Neural progenitor cell (in vitro differentiated cells): ENCODE measurements at regions not wholly inside any gene's neighbourhood (a gene's known extent, or its start where the extent isn't known, plus 50 kb on each side); places are given as distances from the start of the nearest gene placed in this dataset.

Experiments used
- DNase-seq: peaks from one replicate; pipeline ENCODE4 v3.0.0-alpha.2; 2016; ENCODE audit warnings: low spot score
- H2AFZ ChIP-seq: fragments of 200-600 bp; sonication (generic); replicated peaks from 2 replicates; pipeline ENCODE4 v1.6.1; 2016; ENCODE audit warnings: antibody characterized with exemption
- H3F3A ChIP-seq: fragments of 200-600 bp; sonication (generic); 2 replicates; pipeline ENCODE4 v1.6.1; 2016; ENCODE audit warnings: antibody characterized with exemption, low read depth
- H3K27ac ChIP-seq: fragments of 200-600 bp; sonication (generic); 2 replicates; pipeline ENCODE4 v1.5.1; 2016; ENCODE audit warnings: mild to moderate bottlenecking
- H3K27me3 ChIP-seq: fragments of 200-600 bp; sonication (generic); 2 replicates; pipeline ENCODE4 v1.6.1; 2016; ENCODE audit warnings: mild to moderate bottlenecking, moderate library complexity
- H3K36me3 ChIP-seq: fragments of 200-600 bp; sonication (generic); 2 replicates; pipeline ENCODE4 v1.5.1; 2016
- H3K4me1 ChIP-seq: fragments of 200-600 bp; sonication (generic); 2 replicates; pipeline ENCODE4 v1.6.1; 2016; ENCODE audit warnings: mixed run types
- H3K4me2 ChIP-seq: fragments of 200-600 bp; sonication (generic); 2 replicates; pipeline ENCODE4 v1.6.1; 2016
- H3K4me3 ChIP-seq: fragments of 200-600 bp; sonication (generic); 2 replicates; pipeline ENCODE4 v1.5.1; 2016
- H3K79me2 ChIP-seq: fragments of 200-600 bp; sonication (generic); 2 replicates; pipeline ENCODE4 v1.6.1; 2016; ENCODE audit warnings: low read depth
- H3K9ac ChIP-seq: fragments of 200-600 bp; sonication (generic); 2 replicates; pipeline ENCODE4 v1.6.1; 2016
- H3K9me3 ChIP-seq: fragments of 200-600 bp; sonication (generic); 2 replicates; pipeline ENCODE4 v1.5.1; 2016; ENCODE audit warnings: low read depth
- H4K20me1 ChIP-seq: fragments of 200-600 bp; sonication (generic); 2 replicates; pipeline ENCODE4 v1.6.1; 2016; ENCODE audit warnings: low read depth
- H3K27ac Mint-ChIP-seq: 3 replicates; pipeline ENCODE4 v1.8.0; 2021; ENCODE audit warnings: mixed read lengths
- H3K27me3 Mint-ChIP-seq: 2 replicates; pipeline ENCODE4 v1.8.0; 2022; ENCODE audit warnings: low read depth, mild to moderate bottlenecking, inconsistent platforms, moderate library complexity, mixed read lengths; ENCODE audit not compliant: insufficient read depth
- H3K36me3 Mint-ChIP-seq: 3 replicates; pipeline ENCODE4 v1.8.0; 2021; ENCODE audit warnings: mixed read lengths
- H3K4me1 Mint-ChIP-seq: 3 replicates; pipeline ENCODE4 v1.8.0; 2021; ENCODE audit warnings: mixed read lengths
- H3K4me3 Mint-ChIP-seq: 3 replicates; pipeline ENCODE4 v1.8.0; 2021; ENCODE audit warnings: mild to moderate bottlenecking, moderate library complexity, mixed read lengths
- H3K9me3 Mint-ChIP-seq: 3 replicates; pipeline ENCODE4 v1.8.0; 2020; ENCODE audit warnings: mixed read lengths
- CTCF ChIP-seq: fragments of 200-600 bp; sonication (generic); IDR thresholded peaks from 2 replicates; pipeline ENCODE4 v1.5.1; 2017; ENCODE audit warnings: antibody characterized with exemption, mild to moderate bottlenecking
- EZH2 ChIP-seq: fragments of 200-600 bp; sonication (generic); IDR thresholded peaks from 2 replicates; pipeline ENCODE4 v1.6.1; 2017; ENCODE audit warnings: antibody characterized with exemption, mild to moderate bottlenecking, moderate library complexity
- EZH2phosphoT487 ChIP-seq: fragments of 200-600 bp; sonication (generic); IDR thresholded peaks from 2 replicates; pipeline ENCODE4 v1.6.1; 2017; ENCODE audit warnings: antibody characterized with exemption

- Histone ChIP-seq H4K20me1 (no peaks in the 10 kb centered on the region), H3K9me3 (no peaks in the 10 kb centered on the region), H3K27me3 (no peaks in the 10 kb centered on the region), H3K9ac (no peak overlapping the region), H2AFZ (no peak overlapping the region), H3K4me1 (peaks cover 2% of the 10 kb centered on the region), H3K79me2 (no peaks in the 10 kb centered on the region), H3F3A (no peaks in the 10 kb centered on the region), H3K27ac (no peak overlapping the region), H3K36me3 (no peaks in the 10 kb centered on the region), H3K4me2 (no peak overlapping the region), H3K4me3 (no peak overlapping the region)
- no peak overlapping the region for H3K4me3 Mint-ChIP-seq
- H3K9me3 Mint-ChIP-seq, result no peaks in the 10 kb centered on the region
- H3K4me1 Mint-ChIP-seq, result peaks cover 25% of the 10 kb centered on the region
- DNase-seq, result no peak
- no peaks in the 10 kb centered on the region for H3K36me3 Mint-ChIP-seq
- H3K27me3 Mint-ChIP-seq, result peaks cover 2% of the 10 kb centered on the region
- TF ChIP-seq EZH2phosphoT487 (no peak), CTCF (no peak), EZH2 (no peak)
- no peak overlapping the region for H3K27ac Mint-ChIP-seq
Measured at GRCh38 chr4:180655886-180656285, 1587.3 kb upstream of the TENM3 start.

- Mint-ChIP-seq H3K4me1 (peaks cover 25% of the 10 kb centered on the region), H3K27me3 (peaks cover 2% of the 10 kb centered on the region), H3K36me3 (no peaks in the 10 kb centered on the region), H3K27ac (no peak overlapping the region), H3K9me3 (no peaks in the 10 kb centered on the region), H3K4me3 (no peak overlapping the region)
- TF ChIP-seq EZH2phosphoT487, result no peak
- no peak for TF ChIP-seq EZH2
- TF ChIP-seq CTCF, result no peak
- peaks cover 2% of the 10 kb centered on the region for H3K4me1 ChIP-seq
- no peaks in the 10 kb centered on the region for H3K36me3 ChIP-seq
- no peak overlapping the region for H2AFZ ChIP-seq
- DNase-seq, result no peak
- H4K20me1 ChIP-seq, result no peaks in the 10 kb centered on the region
- H3K9me3 ChIP-seq, result no peaks in the 10 kb centered on the region
- no peak overlapping the region for H3K4me2 ChIP-seq
- no peak overlapping the region for H3K9ac ChIP-seq
- H3K27ac ChIP-seq, result no peak overlapping the region
- H3K27me3 ChIP-seq, result no peaks in the 10 kb centered on the region
- no peak overlapping the region for H3K4me3 ChIP-seq
- H3K79me2 ChIP-seq, result no peaks in the 10 kb centered on the region
- no peaks in the 10 kb centered on the region for H3F3A ChIP-seq
Measured at GRCh38 chr4:180657881-180658280, 1585.3 kb upstream of the TENM3 start.

- Histone ChIP-seq H3K79me2 (no peaks in the 10 kb centered on the region), H4K20me1 (no peaks in the 10 kb centered on the region), H2AFZ (peak overlapping the region; percentile 3), H3K4me2 (peak overlapping the region; percentile 39), H3K27me3 (no peaks in the 10 kb centered on the region), H3K9ac (no peak overlapping the region), H3K4me3 (no peak overlapping the region), H3K4me1 (peaks cover 5% of the 10 kb centered on the region), H3K9me3 (no peaks in the 10 kb centered on the region), H3F3A (no peaks in the 10 kb centered on the region), H3K36me3 (no peaks in the 10 kb centered on the region), H3K27ac (no peak overlapping the region)
- H3K4me3 Mint-ChIP-seq, result no peak overlapping the region
- H3K27ac Mint-ChIP-seq, result no peak overlapping the region
- peaks cover 8% of the 10 kb centered on the region for H3K4me1 Mint-ChIP-seq
- H3K27me3 Mint-ChIP-seq, result no peaks in the 10 kb centered on the region
- no peaks in the 10 kb centered on the region for H3K9me3 Mint-ChIP-seq
- TF ChIP-seq CTCF, result peak; percentile 86
- no peak for TF ChIP-seq EZH2phosphoT487
- no peaks in the 10 kb centered on the region for H3K36me3 Mint-ChIP-seq
- DNase-seq, result peak; percentile 89
Measured at GRCh38 chr4:180664766-180665368, 1578.3 kb upstream of the TENM3 start.
